Thoracic aorta (tissue), 2 donors: ENCODE measurements at regions not wholly inside any gene's neighbourhood (a gene's known extent, or its start where the extent isn't known, plus 50 kb on each side); places are given as distances from the start of the nearest gene placed in this dataset.

Experiments used
- ATAC-seq: fragments of 150-250 bp; one replicate; pipeline ENCODE4 v1.8.0; 2017; ENCODE audit warnings: low read depth; ENCODE audit not compliant: insufficient number of reproducible peaks, low FRiP score
- DNase-seq: peaks from one replicate; pipeline ENCODE4 v3.0.0-alpha.2; 2020; ENCODE audit warnings: low spot score
- H3K27ac ChIP-seq, 2 donors: fragments of 200-600 bp; sonication (generic); 1 replicate in 1 of 2; 2 replicates in 1 of 2; pipeline ENCODE4 v1.5.1; 2016; ENCODE audit warnings: mild to moderate bottlenecking in 2 of 2, moderate library complexity in 2 of 2
- H3K27me3 ChIP-seq: fragments of 200-600 bp; sonication (generic); replicated peaks from 2 replicates; pipeline ENCODE4 v1.6.0; 2016; ENCODE audit warnings: mild to moderate bottlenecking; ENCODE audit not compliant: insufficient read depth
- H3K36me3 ChIP-seq: fragments of 200-600 bp; sonication (generic); one replicate; pipeline ENCODE4 v1.5.1; 2016
- H3K4me1 ChIP-seq, 2 donors: fragments of 200-600 bp; sonication (generic); 1 replicate in 1 of 2; 2 replicates in 1 of 2; pipeline versions ENCODE4 v1.5.1 to v1.6.0; 2016; ENCODE audit warnings: low read depth in 2 of 2, mild to moderate bottlenecking in 1 of 2; ENCODE audit not compliant: control insufficient read depth in 1 of 2
- H3K4me3 ChIP-seq: fragments of 200-600 bp; sonication (generic); 2 replicates; pipeline ENCODE4 v1.5.1; 2016; ENCODE audit warnings: mild to moderate bottlenecking
- H3K9me3 ChIP-seq: fragments of 200-600 bp; sonication (generic); 2 replicates; pipeline ENCODE4 v1.5.1; 2016
- CTCF ChIP-seq: fragments of 200-600 bp; sonication (generic); IDR thresholded peaks from one replicate; pipeline ENCODE4 v1.5.1; 2019; ENCODE audit warnings: antibody characterized with exemption

GRCh38 chr6:118761645-118762044 lies 110.3 kb upstream of the CEP85L start:
- no peak for ATAC-seq
- H3K9me3 ChIP-seq = no peaks in the 10 kb centered on the region
- H3K4me1 ChIP-seq = no peaks in the 10 kb centered on the region

GRCh38 chr6:118758946-118759345 lies 107.6 kb upstream of the CEP85L start:
- DNase-seq (no peak), ATAC-seq (no peak)
- H3K9me3 ChIP-seq = no peaks in the 10 kb centered on the region
- TF ChIP-seq CTCF = no peak
- no peaks in the 10 kb centered on the region for H3K27me3 ChIP-seq
- H3K4me3 ChIP-seq = no peak overlapping the region
- no peak overlapping the region for H3K27ac ChIP-seq
- no peaks in the 10 kb centered on the region for H3K36me3 ChIP-seq
- H3K4me1 ChIP-seq = no peaks in the 10 kb centered on the region

More at GRCh38 chr6:118761645-118762044, 110.3 kb upstream of the CEP85L start:
- no peak overlapping the region for H3K27ac ChIP-seq
- DNase-seq = no peak
- no peaks in the 10 kb centered on the region for H3K36me3 ChIP-seq
- H3K4me3 ChIP-seq = no peak overlapping the region
- H3K27me3 ChIP-seq = no peaks in the 10 kb centered on the region
- TF ChIP-seq CTCF = no peak

GRCh38 chr6:118755941-118756646 lies 104.7 kb upstream of the CEP85L start:
- ATAC-seq (no peak), DNase-seq (no peak)
- TF ChIP-seq CTCF = no peak
- Histone ChIP-seq H3K27ac (no peak overlapping the region), H3K27me3 (no peaks in the 10 kb centered on the region), H3K36me3 (no peaks in the 10 kb centered on the region), H3K4me3 (no peak overlapping the region), H3K9me3 (no peaks in the 10 kb centered on the region), H3K4me1 (no peaks in the 10 kb centered on the region)

- H3K4me3 ChIP-seq = no peak overlapping the region
- H3K27ac ChIP-seq = no peak overlapping the region
- DNase-seq (no peak), ATAC-seq (no peak)
- no peaks in the 10 kb centered on the region for H3K27me3 ChIP-seq
- H3K4me1 ChIP-seq = peaks cover 2 to 12% of the 10 kb centered on the region in 2 donors
- H3K9me3 ChIP-seq = no peaks in the 10 kb centered on the region
- no peak for TF ChIP-seq CTCF
- no peaks in the 10 kb centered on the region for H3K36me3 ChIP-seq
Observed at GRCh38 chr6:118752803-118753202, 101.4 kb upstream of the CEP85L start.

- Histone ChIP-seq H3K4me1 (peaks cover 2 to 14% of the 10 kb centered on the region in 2 donors), H3K36me3 (no peaks in the 10 kb centered on the region), H3K9me3 (no peaks in the 10 kb centered on the region), H3K27me3 (no peaks in the 10 kb centered on the region), H3K4me3 (no peak overlapping the region), H3K27ac (no peak overlapping the region)
- DNase-seq = no peak
- TF ChIP-seq CTCF = no peak
- ATAC-seq = no peak
Observed at GRCh38 chr6:118751072-118751471, 99.7 kb upstream of the CEP85L start.
